SK-N-SH treated with all-trans-retinoic acid at 6 μM for 48 hours (cell line): ENCODE measurements at regions not wholly inside any gene's neighbourhood (a gene's known extent, or its start where the extent isn't known, plus 50 kb on each side); places are given as distances from the start of the nearest gene placed in this dataset.

Experiments used
- ATAC-seq: fragments of 200-7000 bp; cut with Tn5 transposase; 3 replicates; pipeline ENCODE4 v1.9.1; 2020; ENCODE audit warnings: mild to moderate bottlenecking, moderate library complexity
- ARNTL ChIP-seq: fragments of 450-650 bp; formaldehyde crosslinking; IDR thresholded peaks from 2 replicates; pipeline ENCODE4 v1.5.0; 2020; ENCODE audit warnings: low read depth, mild to moderate bottlenecking, moderate library complexity, borderline replicate concordance
- ESRRG ChIP-seq: fragments of 250-450 bp; sonication (Bioruptor Pico); IDR thresholded peaks from 2 replicates; pipeline ENCODE4 v1.6.1; 2021; ENCODE audit warnings: mild to moderate bottlenecking
- GLIS3 ChIP-seq: fragments of 250-450 bp; sonication (Bioruptor Pico); IDR thresholded peaks from 2 replicates; pipeline ENCODE4 v1.5.0; 2020; ENCODE audit warnings: mild to moderate bottlenecking, moderate library complexity
- ISL1 ChIP-seq: fragments of 250-450 bp; sonication (Bioruptor Pico); IDR thresholded peaks from 2 replicates; pipeline ENCODE4 v2.1.2; 2022; ENCODE audit warnings: mild to moderate bottlenecking, moderate library complexity
- OSR1 ChIP-seq: fragments of 250-450 bp; sonication (Bioruptor Pico); IDR thresholded peaks from 2 replicates; pipeline ENCODE4 v1.8.0; 2022; ENCODE audit warnings: moderate library complexity, mild to moderate bottlenecking, inconsistent platforms
- PPARA ChIP-seq: fragments of 250-450 bp; sonication (Bioruptor Pico); IDR thresholded peaks from 2 replicates; pipeline ENCODE4 v1.5.0; 2020; ENCODE audit warnings: mild to moderate bottlenecking, borderline replicate concordance
- RARB ChIP-seq: fragments of 250-450 bp; sonication (Bioruptor Pico); IDR thresholded peaks from 2 replicates; pipeline ENCODE4 v1.8.0; 2021; ENCODE audit warnings: mild to moderate bottlenecking, moderate library complexity
- SNAI2 ChIP-seq: fragments of 250-450 bp; sonication (Bioruptor Pico); IDR thresholded peaks from 2 replicates; pipeline ENCODE4 v1.5.0; 2020; ENCODE audit warnings: mild to moderate bottlenecking, moderate library complexity
- TCF4 ChIP-seq: fragments of 250-450 bp; sonication (Bioruptor Pico); IDR thresholded peaks from 2 replicates; pipeline ENCODE4 v1.8.0; 2021; ENCODE audit warnings: mild to moderate bottlenecking, moderate library complexity, borderline replicate concordance
- TOX ChIP-seq: fragments of 250-450 bp; sonication (Bioruptor Pico); IDR thresholded peaks from 2 replicates; pipeline ENCODE4 v1.8.0; 2021; ENCODE audit warnings: mild to moderate bottlenecking, moderate library complexity, borderline replicate concordance
- ZC3H10 ChIP-seq: fragments of 250-450 bp; sonication (Bioruptor Pico); IDR thresholded peaks from 2 replicates; pipeline ENCODE4 v1.5.1; 2021; ENCODE audit warnings: mild to moderate bottlenecking, moderate library complexity
- ZFP3 ChIP-seq: fragments of 250-450 bp; sonication (Bioruptor Pico); IDR thresholded peaks from 2 replicates; pipeline ENCODE4 v1.5.0; 2020; ENCODE audit warnings: mild to moderate bottlenecking, moderate library complexity
- ZFP30 ChIP-seq: fragments of 450-650 bp; formaldehyde crosslinking; IDR thresholded peaks from 2 replicates; pipeline ENCODE4 v1.5.0; 2022; ENCODE audit warnings: mild to moderate bottlenecking, moderate library complexity
- ZNF565 ChIP-seq: fragments of 450-650 bp; formaldehyde crosslinking; conservative IDR thresholded peaks from 2 replicates; pipeline ENCODE4 v1.5.0; 2020; ENCODE audit warnings: low read depth, mild to moderate bottlenecking, moderate library complexity
- ZNF70 ChIP-seq: fragments of 450-650 bp; formaldehyde crosslinking; IDR thresholded peaks from 2 replicates; pipeline ENCODE4 v1.5.0; 2020; ENCODE audit warnings: mild to moderate bottlenecking, moderate library complexity
- ZNF8 ChIP-seq: fragments of 450-650 bp; formaldehyde crosslinking; IDR thresholded peaks from 2 replicates; pipeline ENCODE4 v1.5.0; 2020; ENCODE audit warnings: mild to moderate bottlenecking, moderate library complexity
- TF ChIP-seq, protein P1 (sequence below): fragments of 250-450 bp; sonication (Bioruptor Pico); IDR thresholded peaks from 2 replicates; pipeline ENCODE4 v1.5.0; 2020; ENCODE audit warnings: mild to moderate bottlenecking, moderate library complexity
- TF ChIP-seq, protein P2 (sequence below): fragments of 250-450 bp; sonication (Bioruptor Pico); IDR thresholded peaks from 2 replicates; pipeline ENCODE4 v1.8.0; 2021; ENCODE audit warnings: low read depth, mild to moderate bottlenecking, moderate library complexity, borderline replicate concordance
- TF ChIP-seq, protein P3 (sequence below): fragments of 250-450 bp; sonication (Bioruptor Pico); IDR thresholded peaks from 2 replicates; pipeline ENCODE4 v1.5.1; 2021; ENCODE audit warnings: mild to moderate bottlenecking, moderate library complexity
- TF ChIP-seq, protein P4 (sequence below): fragments of 250-450 bp; sonication (Bioruptor Pico); IDR thresholded peaks from 2 replicates; pipeline ENCODE4 v1.8.0; 2020; ENCODE audit warnings: mild to moderate bottlenecking, moderate library complexity, borderline replicate concordance

- TF ChIP-seq, protein P1, sequence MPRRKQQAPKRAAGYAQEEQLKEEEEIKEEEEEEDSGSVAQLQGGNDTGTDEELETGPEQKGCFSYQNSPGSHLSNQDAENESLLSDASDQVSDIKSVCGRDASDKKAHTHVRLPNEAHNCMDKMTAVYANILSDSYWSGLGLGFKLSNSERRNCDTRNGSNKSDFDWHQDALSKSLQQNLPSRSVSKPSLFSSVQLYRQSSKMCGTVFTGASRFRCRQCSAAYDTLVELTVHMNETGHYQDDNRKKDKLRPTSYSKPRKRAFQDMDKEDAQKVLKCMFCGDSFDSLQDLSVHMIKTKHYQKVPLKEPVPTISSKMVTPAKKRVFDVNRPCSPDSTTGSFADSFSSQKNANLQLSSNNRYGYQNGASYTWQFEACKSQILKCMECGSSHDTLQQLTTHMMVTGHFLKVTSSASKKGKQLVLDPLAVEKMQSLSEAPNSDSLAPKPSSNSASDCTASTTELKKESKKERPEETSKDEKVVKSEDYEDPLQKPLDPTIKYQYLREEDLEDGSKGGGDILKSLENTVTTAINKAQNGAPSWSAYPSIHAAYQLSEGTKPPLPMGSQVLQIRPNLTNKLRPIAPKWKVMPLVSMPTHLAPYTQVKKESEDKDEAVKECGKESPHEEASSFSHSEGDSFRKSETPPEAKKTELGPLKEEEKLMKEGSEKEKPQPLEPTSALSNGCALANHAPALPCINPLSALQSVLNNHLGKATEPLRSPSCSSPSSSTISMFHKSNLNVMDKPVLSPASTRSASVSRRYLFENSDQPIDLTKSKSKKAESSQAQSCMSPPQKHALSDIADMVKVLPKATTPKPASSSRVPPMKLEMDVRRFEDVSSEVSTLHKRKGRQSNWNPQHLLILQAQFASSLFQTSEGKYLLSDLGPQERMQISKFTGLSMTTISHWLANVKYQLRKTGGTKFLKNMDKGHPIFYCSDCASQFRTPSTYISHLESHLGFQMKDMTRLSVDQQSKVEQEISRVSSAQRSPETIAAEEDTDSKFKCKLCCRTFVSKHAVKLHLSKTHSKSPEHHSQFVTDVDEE (CRISPR knock-in tag), result no peak
- no peak for TF ChIP-seq ZNF565 (CRISPR knock-in tag)
- no peak for TF ChIP-seq GLIS3 (CRISPR knock-in tag)
These were observed 110.6 kb upstream of the C1QTNF7 start (continued) for GRCh38 chr4:15317246-15317645.

- ATAC-seq, result no peak
- TF ChIP-seq, protein P2, sequence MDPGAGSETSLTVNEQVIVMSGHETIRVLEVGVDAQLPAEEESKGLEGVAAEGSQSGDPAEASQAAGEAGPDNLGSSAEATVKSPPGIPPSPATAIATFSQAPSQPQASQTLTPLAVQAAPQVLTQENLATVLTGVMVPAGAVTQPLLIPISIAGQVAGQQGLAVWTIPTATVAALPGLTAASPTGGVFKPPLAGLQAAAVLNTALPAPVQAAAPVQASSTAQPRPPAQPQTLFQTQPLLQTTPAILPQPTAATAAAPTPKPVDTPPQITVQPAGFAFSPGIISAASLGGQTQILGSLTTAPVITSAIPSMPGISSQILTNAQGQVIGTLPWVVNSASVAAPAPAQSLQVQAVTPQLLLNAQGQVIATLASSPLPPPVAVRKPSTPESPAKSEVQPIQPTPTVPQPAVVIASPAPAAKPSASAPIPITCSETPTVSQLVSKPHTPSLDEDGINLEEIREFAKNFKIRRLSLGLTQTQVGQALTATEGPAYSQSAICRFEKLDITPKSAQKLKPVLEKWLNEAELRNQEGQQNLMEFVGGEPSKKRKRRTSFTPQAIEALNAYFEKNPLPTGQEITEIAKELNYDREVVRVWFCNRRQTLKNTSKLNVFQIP (CRISPR knock-in tag), result no peak
- no peak for TF ChIP-seq ZFP3 (CRISPR knock-in tag)
- TF ChIP-seq ZC3H10 (CRISPR knock-in tag), result no peak
- TF ChIP-seq, protein P3, sequence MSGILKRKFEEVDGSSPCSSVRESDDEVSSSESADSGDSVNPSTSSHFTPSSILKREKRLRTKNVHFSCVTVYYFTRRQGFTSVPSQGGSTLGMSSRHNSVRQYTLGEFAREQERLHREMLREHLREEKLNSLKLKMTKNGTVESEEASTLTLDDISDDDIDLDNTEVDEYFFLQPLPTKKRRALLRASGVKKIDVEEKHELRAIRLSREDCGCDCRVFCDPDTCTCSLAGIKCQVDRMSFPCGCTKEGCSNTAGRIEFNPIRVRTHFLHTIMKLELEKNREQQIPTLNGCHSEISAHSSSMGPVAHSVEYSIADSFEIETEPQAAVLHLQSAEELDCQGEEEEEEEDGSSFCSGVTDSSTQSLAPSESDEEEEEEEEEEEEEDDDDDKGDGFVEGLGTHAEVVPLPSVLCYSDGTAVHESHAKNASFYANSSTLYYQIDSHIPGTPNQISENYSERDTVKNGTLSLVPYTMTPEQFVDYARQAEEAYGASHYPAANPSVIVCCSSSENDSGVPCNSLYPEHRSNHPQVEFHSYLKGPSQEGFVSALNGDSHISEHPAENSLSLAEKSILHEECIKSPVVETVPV, result no peak
These were observed 109.0 kb upstream of the C1QTNF7 start for GRCh38 chr4:15318621-15319348.

DNA sequence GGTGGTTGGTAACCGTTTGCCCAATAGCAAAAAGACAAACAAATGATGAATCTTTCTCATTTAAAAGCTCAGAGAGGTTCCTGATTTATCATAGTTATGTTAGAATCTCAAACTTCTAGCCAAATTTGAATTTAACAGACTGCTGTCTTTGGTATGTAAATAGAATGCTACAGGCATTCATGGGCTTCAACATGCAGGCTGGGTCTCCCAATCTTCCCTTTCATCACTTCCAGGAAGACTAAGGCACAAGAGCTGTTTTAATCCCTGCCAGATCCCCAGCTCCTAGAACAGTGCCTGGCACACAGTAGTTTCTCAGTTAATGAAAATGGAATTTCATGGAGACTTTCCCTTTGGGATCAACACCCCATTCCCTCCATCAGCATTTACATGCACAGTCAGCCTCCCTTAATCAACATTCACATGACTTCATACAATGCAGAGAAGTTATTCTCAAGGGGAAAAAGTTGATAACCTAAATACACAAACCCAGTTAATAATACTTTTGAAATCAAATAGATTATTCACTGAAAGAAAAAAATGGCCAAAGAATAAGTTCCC is 107.6 kb upstream of the C1QTNF7 start:
- TF ChIP-seq ESRRG, result no peak
- no peak for TF ChIP-seq ARNTL (CRISPR knock-in tag)
- TF ChIP-seq, protein P1 (CRISPR knock-in tag), result no peak
- TF ChIP-seq ZFP3 (CRISPR knock-in tag), result no peak
- TF ChIP-seq, protein P2 (CRISPR knock-in tag), result no peak
- no peak for ATAC-seq

DNA sequence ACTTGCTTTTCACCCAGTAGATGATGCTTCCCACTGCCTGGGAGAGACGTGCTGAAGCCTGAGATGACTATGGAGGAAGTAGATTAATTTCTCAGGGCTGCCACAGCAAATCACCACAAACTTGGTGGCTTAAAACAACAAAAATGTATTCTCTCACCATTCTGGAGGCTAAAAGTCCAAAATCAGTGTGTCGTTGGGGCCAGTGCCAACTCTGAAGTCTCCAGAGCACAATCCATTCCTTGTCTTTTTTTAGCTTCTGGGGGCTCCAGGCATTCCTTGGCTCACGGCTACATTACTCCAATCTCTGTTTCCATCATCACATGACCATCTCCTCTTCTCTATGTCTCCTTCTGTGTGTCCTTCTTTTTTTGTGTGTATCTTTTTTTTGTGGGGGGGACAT is 105.8 kb upstream of the C1QTNF7 start:
- no peak for ATAC-seq
- TF ChIP-seq SNAI2 (no peak), TOX (CRISPR knock-in tag) (no peak), OSR1 (CRISPR knock-in tag) (no peak), ARNTL (CRISPR knock-in tag) (no peak), ZFP3 (CRISPR knock-in tag) (no peak), ZFP30 (CRISPR knock-in tag) (no peak), ISL1 (CRISPR knock-in tag) (no peak), TCF4 (no peak), ZNF70 (CRISPR knock-in tag) (no peak), ESRRG (no peak), PPARA (no peak), RARB (CRISPR knock-in tag) (no peak), ZNF8 (CRISPR knock-in tag) (no peak)
- TF ChIP-seq, protein P3, result no peak
- TF ChIP-seq, protein P4, sequence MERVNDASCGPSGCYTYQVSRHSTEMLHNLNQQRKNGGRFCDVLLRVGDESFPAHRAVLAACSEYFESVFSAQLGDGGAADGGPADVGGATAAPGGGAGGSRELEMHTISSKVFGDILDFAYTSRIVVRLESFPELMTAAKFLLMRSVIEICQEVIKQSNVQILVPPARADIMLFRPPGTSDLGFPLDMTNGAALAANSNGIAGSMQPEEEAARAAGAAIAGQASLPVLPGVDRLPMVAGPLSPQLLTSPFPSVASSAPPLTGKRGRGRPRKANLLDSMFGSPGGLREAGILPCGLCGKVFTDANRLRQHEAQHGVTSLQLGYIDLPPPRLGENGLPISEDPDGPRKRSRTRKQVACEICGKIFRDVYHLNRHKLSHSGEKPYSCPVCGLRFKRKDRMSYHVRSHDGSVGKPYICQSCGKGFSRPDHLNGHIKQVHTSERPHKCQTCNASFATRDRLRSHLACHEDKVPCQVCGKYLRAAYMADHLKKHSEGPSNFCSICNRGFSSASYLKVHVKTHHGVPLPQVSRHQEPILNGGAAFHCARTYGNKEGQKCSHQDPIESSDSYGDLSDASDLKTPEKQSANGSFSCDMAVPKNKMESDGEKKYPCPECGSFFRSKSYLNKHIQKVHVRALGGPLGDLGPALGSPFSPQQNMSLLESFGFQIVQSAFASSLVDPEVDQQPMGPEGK (CRISPR knock-in tag), result no peak
